HL-60 (cell line): ENCODE measurements at regions not wholly inside any gene's neighbourhood (a gene's known extent, or its start where the extent isn't known, plus 50 kb on each side); places are given as distances from the start of the nearest gene placed in this dataset.

Experiments used
- DNase-seq, 2 experiments: peaks; one replicate each; pipeline ENCODE4 v3.0.0-alpha.2; 2010 to 2020; ENCODE audit warnings: low read depth in 1 of 2, low spot score in 1 of 2
- H3K27ac ChIP-seq: fragments of 250-450 bp; sonication (Bioruptor Pico); replicated peaks from 2 replicates; pipeline ENCODE4 v1.5.1; 2020; ENCODE audit warnings: mild to moderate bottlenecking, moderate library complexity
- H3K27me3 ChIP-seq: fragments of 250-450 bp; sonication (Bioruptor Pico); 2 replicates; pipeline ENCODE4 v1.5.1; 2021; ENCODE audit warnings: mild to moderate bottlenecking, moderate library complexity; ENCODE audit not compliant: insufficient read depth, poor library complexity, severe bottlenecking
- H3K4me3 ChIP-seq: replicated peaks from 2 replicates; pipeline ENCODE4 v1.5.1; 2011; ENCODE audit warnings: mild to moderate bottlenecking, control low read depth, low read length; ENCODE audit not compliant: insufficient read depth
- CTCF ChIP-seq: IDR thresholded peaks from one replicate; pipeline ENCODE4 v1.5.1; 2011; ENCODE audit warnings: low read length, control low read depth, inconsistent platforms; ENCODE audit not compliant: insufficient read depth
- GABPA ChIP-seq: IDR thresholded peaks from 2 replicates; pipeline ENCODE4 v1.6.1; 2012; ENCODE audit warnings: low read depth
- POLR2AphosphoS5 ChIP-seq: IDR thresholded peaks from 2 replicates; pipeline ENCODE4 v1.6.1; 2012; ENCODE audit warnings: low read depth
- REST ChIP-seq: IDR thresholded peaks from 2 replicates; pipeline ENCODE4 v1.6.1; 2012; ENCODE audit warnings: low read depth; ENCODE audit not compliant: insufficient replicate concordance
- SPI1 ChIP-seq: IDR thresholded peaks from 2 replicates; pipeline ENCODE4 v1.6.1; 2012; ENCODE audit warnings: low read depth, mild to moderate bottlenecking, borderline replicate concordance

GRCh38 chr1:208809876-208810275 lies 565.7 kb upstream of the PLXNA2 start:
- no peak for DNase-seq
- H3K4me3 ChIP-seq: no peak overlapping the region
- H3K27ac ChIP-seq: no peak overlapping the region
- H3K27me3 ChIP-seq: no peaks in the 10 kb centered on the region
- no peak for TF ChIP-seq REST
- TF ChIP-seq CTCF: no peak
- TF ChIP-seq POLR2AphosphoS5: no peak
- TF ChIP-seq GABPA: no peak
- TF ChIP-seq SPI1: no peak

- no peak for DNase-seq
- H3K27me3 ChIP-seq: no peaks in the 10 kb centered on the region
- H3K4me3 ChIP-seq: no peak overlapping the region
- no peak for TF ChIP-seq REST
- no peak for TF ChIP-seq GABPA
- no peak for TF ChIP-seq SPI1
- no peak for TF ChIP-seq CTCF
- TF ChIP-seq POLR2AphosphoS5: no peak
- no peak overlapping the region for H3K27ac ChIP-seq
Measured at GRCh38 chr1:208818770-208819445, 574.7 kb upstream of the PLXNA2 start.

- Histone ChIP-seq H3K27me3 (no peaks in the 10 kb centered on the region), H3K4me3 (no peak overlapping the region), H3K27ac (no peak overlapping the region)
- TF ChIP-seq CTCF (no peak), SPI1 (no peak), REST (no peak), POLR2AphosphoS5 (no peak), GABPA (no peak)
- DNase-seq: no peak
Measured at GRCh38 chr1:208820580-208821212, 576.5 kb upstream of the PLXNA2 start.
